Esophagus muscularis mucosa (tissue), 4 donors: ENCODE measurements at regions not wholly inside any gene's neighbourhood (a gene's known extent, or its start where the extent isn't known, plus 50 kb on each side); places are given as distances from the start of the nearest gene placed in this dataset.

Source experiments
- EP300 ChIP-seq: sonication (generic); formaldehyde crosslinking; IDR thresholded peaks from one replicate; pipeline ENCODE4 v1.6.1; 2017; ENCODE audit warnings: antibody characterized with exemption
- POLR2A ChIP-seq: fragments of 450-650 bp; IDR thresholded peaks from one replicate; pipeline ENCODE4 v1.6.1; 2017; ENCODE audit warnings: antibody characterized with exemption, moderate library complexity, mild to moderate bottlenecking, low read depth
- POLR2AphosphoS5 ChIP-seq, 2 donors: sonication (generic); formaldehyde crosslinking; IDR thresholded peaks; one replicate each; pipeline ENCODE4 v1.6.1; 2017; ENCODE audit warnings: antibody characterized with exemption in 2 of 2
- TF ChIP-seq, protein P1 (sequence below), 3 experiments: fragments of 200-600 bp in 2 of 3; fragments of 450-650 bp in 1 of 3; sonication (generic) in 2 of 3; IDR thresholded peaks; one replicate each; pipeline ENCODE4 v1.5.1; 2017 to 2019; ENCODE audit warnings: antibody characterized with exemption in 3 of 3, mild to moderate bottlenecking in 2 of 3, moderate library complexity in 1 of 3

GRCh38 chr7:46160861-46161260 is 239.8 kb upstream of the IGFBP3 start:
- no peak for TF ChIP-seq POLR2A
- no peak for TF ChIP-seq EP300
- TF ChIP-seq, protein P1, sequence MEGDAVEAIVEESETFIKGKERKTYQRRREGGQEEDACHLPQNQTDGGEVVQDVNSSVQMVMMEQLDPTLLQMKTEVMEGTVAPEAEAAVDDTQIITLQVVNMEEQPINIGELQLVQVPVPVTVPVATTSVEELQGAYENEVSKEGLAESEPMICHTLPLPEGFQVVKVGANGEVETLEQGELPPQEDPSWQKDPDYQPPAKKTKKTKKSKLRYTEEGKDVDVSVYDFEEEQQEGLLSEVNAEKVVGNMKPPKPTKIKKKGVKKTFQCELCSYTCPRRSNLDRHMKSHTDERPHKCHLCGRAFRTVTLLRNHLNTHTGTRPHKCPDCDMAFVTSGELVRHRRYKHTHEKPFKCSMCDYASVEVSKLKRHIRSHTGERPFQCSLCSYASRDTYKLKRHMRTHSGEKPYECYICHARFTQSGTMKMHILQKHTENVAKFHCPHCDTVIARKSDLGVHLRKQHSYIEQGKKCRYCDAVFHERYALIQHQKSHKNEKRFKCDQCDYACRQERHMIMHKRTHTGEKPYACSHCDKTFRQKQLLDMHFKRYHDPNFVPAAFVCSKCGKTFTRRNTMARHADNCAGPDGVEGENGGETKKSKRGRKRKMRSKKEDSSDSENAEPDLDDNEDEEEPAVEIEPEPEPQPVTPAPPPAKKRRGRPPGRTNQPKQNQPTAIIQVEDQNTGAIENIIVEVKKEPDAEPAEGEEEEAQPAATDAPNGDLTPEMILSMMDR (IDR thresholded peaks at IDR 0.05), result no peak
- no peak for TF ChIP-seq POLR2AphosphoS5 (IDR thresholded peaks at IDR 0.05)
